ENCODE measurements at regions not wholly inside any gene's neighbourhood (a gene's known extent, or its start where the extent isn't known, plus 50 kb on each side); places are given as distances from the start of the nearest gene placed in this dataset.
"Not testable (repeated sequence)": the region's sequence is repeated elsewhere in the genome, so short reads cannot be mapped to it uniquely, and the experiment has no call there.

- DNase-seq = not testable (repeated sequence)
These were observed 508.3 kb downstream of the IRS1 start for GRCh38 chr2:226291281-226291680.

- DNase-seq = no peak
These were observed 512.7 kb downstream of the IRS1 start for GRCh38 chr2:226286916-226287315.

- no peak for DNase-seq
These were observed 515.8 kb downstream of the IRS1 start for GRCh38 chr2:226283796-226284195.

- no peak for DNase-seq
These were observed 517.5 kb downstream of the IRS1 start for GRCh38 chr2:226282151-226282550.

GRCh38 chr2:226280136-226280535, 519.5 kb downstream of the IRS1 start:
- DNase-seq = not testable (repeated sequence)

GRCh38 chr2:226275215-226275614, 524.4 kb downstream of the IRS1 start:
- no peak for DNase-seq

GRCh38 chr2:226274143-226274542, 525.5 kb downstream of the IRS1 start:
- DNase-seq = no peak

GRCh38 chr2:226273440-226273839, 526.2 kb downstream of the IRS1 start:
- DNase-seq = no peak

- no peak for DNase-seq
These were observed 527.2 kb downstream of the IRS1 start for GRCh38 chr2:226272435-226272834.

- DNase-seq = no peak
These were observed 529.1 kb downstream of the IRS1 start for GRCh38 chr2:226270285-226271058.

GRCh38 chr2:226267516-226268289, 531.9 kb downstream of the IRS1 start:
- DNase-seq = no peak

- no peak for DNase-seq
These were observed 542.8 kb downstream of the IRS1 start for GRCh38 chr2:226256709-226257376.

- no peak for DNase-seq
These were observed 543.4 kb downstream of the IRS1 start for GRCh38 chr2:226256237-226256636.

- DNase-seq = no peak
These were observed 548.0 kb downstream of the IRS1 start for GRCh38 chr2:226251661-226252060.

GRCh38 chr2:226247289-226248275, 552.0 kb downstream of the IRS1 start:
- DNase-seq = no peak

GRCh38 chr2:226234187-226234586, 565.4 kb downstream of the IRS1 start:
- DNase-seq = no peak

GRCh38 chr2:226233388-226233787, 566.2 kb downstream of the IRS1 start:
- no peak for DNase-seq

- DNase-seq = no peak
These were observed 571.5 kb downstream of the IRS1 start for GRCh38 chr2:226228080-226228479.

- no peak for DNase-seq
These were observed 572.3 kb downstream of the IRS1 start for GRCh38 chr2:226227341-226227740.

- no peak for DNase-seq
These were observed 575.9 kb downstream of the IRS1 start for GRCh38 chr2:226223704-226224103.

- no peak for DNase-seq
These were observed 579.1 kb downstream of the IRS1 start for GRCh38 chr2:226220511-226220910.

All from anterior cingulate cortex (tissue), 58 donors.